ENCODE measurements at regions not wholly inside any gene's neighbourhood (a gene's known extent, or its start where the extent isn't known, plus 50 kb on each side); places are given as distances from the start of the nearest gene placed in this dataset.

DNA sequence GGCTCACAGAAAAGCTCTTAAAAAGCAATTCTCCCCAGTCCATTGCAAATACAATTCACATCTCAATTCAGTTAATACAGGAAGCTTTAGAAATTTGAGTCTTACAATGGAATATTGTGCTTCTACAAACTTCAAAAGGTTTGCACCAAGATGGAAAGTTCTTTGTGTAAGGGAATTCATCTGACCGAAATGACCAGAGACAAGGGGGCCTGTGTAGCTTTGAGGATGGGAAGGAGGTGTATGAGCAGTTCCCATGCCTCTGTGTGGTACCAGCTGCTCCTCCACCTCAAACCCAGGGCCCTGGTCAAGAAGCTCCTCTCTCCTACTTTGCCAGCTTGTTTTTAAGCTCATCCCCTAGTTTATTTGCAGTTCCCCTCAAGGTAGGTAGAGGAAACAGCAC lies 312.8 kb upstream of the PKDCC start:
- H3K36me3 ChIP-seq: no peaks in the 10 kb centered on the region
- peaks cover 0 to 3% of the 10 kb centered on the region in 2 donors for H3K4me1 ChIP-seq
- DNase-seq (ENCODE audit: low spot score in 2 of 2): no peak
- H3K9me3 ChIP-seq: no peaks in the 10 kb centered on the region
- H3K4me3 ChIP-seq: no peak overlapping the region
- H3K27ac ChIP-seq: peak overlapping the region in 1 of 2 donors; percentile 65
- intact Hi-C loops (cut with DNase I): no loop called here
- H3K27me3 ChIP-seq: no peaks in the 10 kb centered on the region
- TF ChIP-seq, protein P1, sequence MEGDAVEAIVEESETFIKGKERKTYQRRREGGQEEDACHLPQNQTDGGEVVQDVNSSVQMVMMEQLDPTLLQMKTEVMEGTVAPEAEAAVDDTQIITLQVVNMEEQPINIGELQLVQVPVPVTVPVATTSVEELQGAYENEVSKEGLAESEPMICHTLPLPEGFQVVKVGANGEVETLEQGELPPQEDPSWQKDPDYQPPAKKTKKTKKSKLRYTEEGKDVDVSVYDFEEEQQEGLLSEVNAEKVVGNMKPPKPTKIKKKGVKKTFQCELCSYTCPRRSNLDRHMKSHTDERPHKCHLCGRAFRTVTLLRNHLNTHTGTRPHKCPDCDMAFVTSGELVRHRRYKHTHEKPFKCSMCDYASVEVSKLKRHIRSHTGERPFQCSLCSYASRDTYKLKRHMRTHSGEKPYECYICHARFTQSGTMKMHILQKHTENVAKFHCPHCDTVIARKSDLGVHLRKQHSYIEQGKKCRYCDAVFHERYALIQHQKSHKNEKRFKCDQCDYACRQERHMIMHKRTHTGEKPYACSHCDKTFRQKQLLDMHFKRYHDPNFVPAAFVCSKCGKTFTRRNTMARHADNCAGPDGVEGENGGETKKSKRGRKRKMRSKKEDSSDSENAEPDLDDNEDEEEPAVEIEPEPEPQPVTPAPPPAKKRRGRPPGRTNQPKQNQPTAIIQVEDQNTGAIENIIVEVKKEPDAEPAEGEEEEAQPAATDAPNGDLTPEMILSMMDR (IDR thresholded peaks at IDR 0.05): no peak

GRCh38 chr2:41735476-41735875 lies 312.3 kb upstream of the PKDCC start:
- no peaks in the 10 kb centered on the region for H3K9me3 ChIP-seq
- no peak overlapping the region for H3K4me3 ChIP-seq
- DNase-seq (ENCODE audit: low spot score in 2 of 2): no peak
- TF ChIP-seq, protein P1 (IDR thresholded peaks at IDR 0.05): no peak
- intact Hi-C loops (cut with DNase I): no loop called here
- peak overlapping the region in 1 of 2 donors; percentile 65 for H3K27ac ChIP-seq
- no peaks in the 10 kb centered on the region for H3K27me3 ChIP-seq
- peaks cover 0 to 3% of the 10 kb centered on the region in 2 donors for H3K4me1 ChIP-seq
- H3K36me3 ChIP-seq: no peaks in the 10 kb centered on the region

DNA sequence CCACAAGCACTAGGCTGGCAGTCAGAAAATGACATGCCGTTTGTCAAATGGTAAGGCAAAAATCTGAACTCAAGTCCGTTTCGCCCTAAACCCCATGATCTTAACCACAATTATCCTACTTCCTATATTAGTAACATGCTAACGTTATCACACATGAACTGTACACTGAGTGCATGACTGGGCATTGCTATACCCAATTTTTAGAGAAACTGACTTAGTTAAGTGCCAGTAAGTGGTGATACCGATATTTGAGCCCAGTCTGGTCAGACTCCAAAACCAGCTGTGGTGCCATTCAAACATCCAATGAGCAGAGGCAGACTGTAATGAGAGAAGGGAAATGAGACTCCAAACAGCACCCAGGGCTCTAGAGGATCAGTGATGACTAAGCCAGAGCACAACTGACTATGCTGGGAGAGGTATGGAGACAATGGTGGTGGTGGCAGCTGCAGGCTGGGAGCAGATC lies 311.7 kb upstream of the PKDCC start:
- H3K4me1 ChIP-seq: peaks cover 0 to 3% of the 10 kb centered on the region in 2 donors
- no peaks in the 10 kb centered on the region for H3K27me3 ChIP-seq
- peak overlapping the region in 1 of 2 donors; percentile 65 for H3K27ac ChIP-seq
- H3K9me3 ChIP-seq: no peaks in the 10 kb centered on the region
- TF ChIP-seq, protein P1 (IDR thresholded peaks at IDR 0.05): no peak
- intact Hi-C loops (cut with DNase I): no loop called here
- H3K4me3 ChIP-seq: no peak overlapping the region
- no peak for DNase-seq (ENCODE audit: low spot score in 2 of 2)
- H3K36me3 ChIP-seq: no peaks in the 10 kb centered on the region

- intact Hi-C loops (cut with DNase I): no loop called here
- H3K4me1 ChIP-seq: peaks cover 0 to 3% of the 10 kb centered on the region in 2 donors
- no peaks in the 10 kb centered on the region for H3K9me3 ChIP-seq
Measured at GRCh38 chr2:41736586-41736985, 311.2 kb upstream of the PKDCC start.

DNA sequence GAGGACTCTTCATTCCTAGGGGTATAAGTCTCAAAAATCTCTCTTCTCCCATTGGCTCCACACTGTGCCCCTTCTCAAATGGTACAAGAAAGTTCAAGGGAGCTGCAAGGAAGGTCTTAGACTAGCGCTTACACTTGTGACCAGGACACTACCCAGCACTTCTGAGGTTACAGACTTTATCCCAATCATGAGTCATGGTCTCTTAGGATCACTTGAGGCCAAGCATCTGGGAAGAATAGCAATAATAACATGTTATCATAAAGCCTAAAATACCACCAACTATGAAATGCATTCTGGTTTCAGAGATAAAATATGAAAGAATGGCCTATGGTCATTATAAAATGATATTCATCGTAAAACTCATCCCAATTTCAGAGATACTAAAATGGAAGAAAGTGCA lies 309.9 kb upstream of the PKDCC start:
- Histone ChIP-seq H3K36me3 (no peaks in the 10 kb centered on the region), H3K27ac (no peak overlapping the region), H3K4me3 (no peak overlapping the region), H3K4me1 (peaks cover 0 to 3% of the 10 kb centered on the region in 2 donors), H3K9me3 (no peaks in the 10 kb centered on the region), H3K27me3 (no peaks in the 10 kb centered on the region)
- no peak for DNase-seq (ENCODE audit: low spot score in 2 of 2)
- TF ChIP-seq, protein P1 (IDR thresholded peaks at IDR 0.05): no peak
- intact Hi-C loops (cut with DNase I): no loop called here

More at GRCh38 chr2:41736586-41736985, 311.2 kb upstream of the PKDCC start:
- no peak for DNase-seq (ENCODE audit: low spot score in 2 of 2)
- no peak overlapping the region for H3K4me3 ChIP-seq
- H3K27me3 ChIP-seq: no peaks in the 10 kb centered on the region
- TF ChIP-seq, protein P1 (IDR thresholded peaks at IDR 0.05): no peak
- no peaks in the 10 kb centered on the region for H3K36me3 ChIP-seq
- H3K27ac ChIP-seq: peak overlapping the region in 1 of 2 donors; percentile 32

All from ascending aorta (tissue), 2 donors.